NCI-H1694 (cell line): ENCODE measurements at regions not wholly inside any gene's neighbourhood (a gene's known extent, or its start where the extent isn't known, plus 50 kb on each side); places are given as distances from the start of the nearest gene placed in this dataset.

Experiments used
- DNase-seq: peaks from one replicate; lab custom pipeline; 2025; lab: John Stamatoyannopoulos, UW

GRCh38 chr5:98454407-98454806 is 319.1 kb upstream of the RGMB start:
- DNase-seq: no peak

- DNase-seq: no peak
Observed at GRCh38 chr5:98454904-98455303, 318.6 kb upstream of the RGMB start.

GRCh38 chr5:98455665-98456064 is 317.8 kb upstream of the RGMB start:
- DNase-seq: no peak

- no peak for DNase-seq
Observed at GRCh38 chr5:98458004-98458403, 315.5 kb upstream of the RGMB start.

- no peak for DNase-seq
Observed at GRCh38 chr5:98458726-98459125, 314.7 kb upstream of the RGMB start.

GRCh38 chr5:98460536-98460935 is 312.9 kb upstream of the RGMB start:
- no peak for DNase-seq

- DNase-seq: no peak
Observed at GRCh38 chr5:98461485-98461884, 312.0 kb upstream of the RGMB start.

- no peak for DNase-seq
Observed at GRCh38 chr5:98463222-98463621, 310.2 kb upstream of the RGMB start.

- no peak for DNase-seq
Observed at GRCh38 chr5:98463676-98464075, 309.8 kb upstream of the RGMB start.

GRCh38 chr5:98464737-98465330 is 308.6 kb upstream of the RGMB start:
- no peak for DNase-seq

- no peak for DNase-seq
Observed at GRCh38 chr5:98468188-98468869, 305.1 kb upstream of the RGMB start.

- DNase-seq: no peak
Observed at GRCh38 chr5:98470747-98471146, 302.7 kb upstream of the RGMB start.

GRCh38 chr5:98471458-98471857 is 302.0 kb upstream of the RGMB start:
- DNase-seq: no peak

GRCh38 chr5:98474216-98474615 is 299.2 kb upstream of the RGMB start:
- DNase-seq: no peak

- no peak for DNase-seq
Observed at GRCh38 chr5:98474782-98475181, 298.7 kb upstream of the RGMB start.

- no peak for DNase-seq
Observed at GRCh38 chr5:98482321-98483300, 290.9 kb upstream of the RGMB start.

- DNase-seq: no peak
Observed at GRCh38 chr5:98483301-98483685, 290.2 kb upstream of the RGMB start.

GRCh38 chr5:98489021-98489420 is 284.4 kb upstream of the RGMB start:
- DNase-seq: no peak

- no peak for DNase-seq
Observed at GRCh38 chr5:98490348-98490747, 283.1 kb upstream of the RGMB start.

GRCh38 chr5:98492258-98492657 is 281.2 kb upstream of the RGMB start:
- no peak for DNase-seq

GRCh38 chr5:98497418-98497817 is 276.0 kb upstream of the RGMB start:
- DNase-seq: no peak

- DNase-seq: no peak
Observed at GRCh38 chr5:98498028-98498427, 275.4 kb upstream of the RGMB start.

GRCh38 chr5:98499892-98500291 is 273.6 kb upstream of the RGMB start:
- DNase-seq: no peak
